Body of pancreas (tissue), 4 donors: ENCODE measurements at regions not wholly inside any gene's neighbourhood (a gene's known extent, or its start where the extent isn't known, plus 50 kb on each side); places are given as distances from the start of the nearest gene placed in this dataset.

Experiments
- POLR2A ChIP-seq, 3 donors: fragments of 450-650 bp; IDR thresholded peaks; one replicate each; pipeline ENCODE4 v1.6.1; 2016; ENCODE audit warnings: antibody characterized with exemption in 3 of 3, mild to moderate bottlenecking in 2 of 3
- TF ChIP-seq, protein P1 (sequence below), 7 experiments: fragments of 450-650 bp in 4 of 7; fragments of 200-600 bp in 3 of 7; sonication (generic) in 3 of 7; IDR thresholded peaks; one replicate each; pipeline ENCODE4 v1.5.1; 2016 to 2019; ENCODE audit warnings: antibody characterized with exemption in 7 of 7

DNA sequence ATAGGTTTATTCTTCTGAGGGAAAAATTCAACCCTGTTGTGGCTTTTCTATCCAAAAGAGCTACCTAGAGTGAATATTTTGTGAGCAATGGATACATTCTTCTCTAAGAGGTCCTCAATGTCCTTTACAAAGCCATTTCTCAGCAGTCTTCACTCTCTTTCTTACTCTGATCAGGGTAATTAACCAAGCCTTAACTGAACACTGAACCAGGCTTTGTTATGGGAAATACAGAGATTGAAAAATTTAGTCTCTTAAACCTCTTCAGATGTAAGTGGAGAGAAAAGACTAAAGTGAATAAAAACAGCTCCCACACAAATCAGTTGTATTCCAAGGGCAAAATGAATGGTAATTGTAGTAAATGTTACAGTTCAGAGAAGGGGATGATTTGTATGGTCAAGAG lies 64.0 kb upstream of the XIST start:
- TF ChIP-seq, protein P1, sequence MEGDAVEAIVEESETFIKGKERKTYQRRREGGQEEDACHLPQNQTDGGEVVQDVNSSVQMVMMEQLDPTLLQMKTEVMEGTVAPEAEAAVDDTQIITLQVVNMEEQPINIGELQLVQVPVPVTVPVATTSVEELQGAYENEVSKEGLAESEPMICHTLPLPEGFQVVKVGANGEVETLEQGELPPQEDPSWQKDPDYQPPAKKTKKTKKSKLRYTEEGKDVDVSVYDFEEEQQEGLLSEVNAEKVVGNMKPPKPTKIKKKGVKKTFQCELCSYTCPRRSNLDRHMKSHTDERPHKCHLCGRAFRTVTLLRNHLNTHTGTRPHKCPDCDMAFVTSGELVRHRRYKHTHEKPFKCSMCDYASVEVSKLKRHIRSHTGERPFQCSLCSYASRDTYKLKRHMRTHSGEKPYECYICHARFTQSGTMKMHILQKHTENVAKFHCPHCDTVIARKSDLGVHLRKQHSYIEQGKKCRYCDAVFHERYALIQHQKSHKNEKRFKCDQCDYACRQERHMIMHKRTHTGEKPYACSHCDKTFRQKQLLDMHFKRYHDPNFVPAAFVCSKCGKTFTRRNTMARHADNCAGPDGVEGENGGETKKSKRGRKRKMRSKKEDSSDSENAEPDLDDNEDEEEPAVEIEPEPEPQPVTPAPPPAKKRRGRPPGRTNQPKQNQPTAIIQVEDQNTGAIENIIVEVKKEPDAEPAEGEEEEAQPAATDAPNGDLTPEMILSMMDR (IDR thresholded peaks at IDR 0.05): no peak
- TF ChIP-seq POLR2A (IDR thresholded peaks at IDR 0.05): no peak
